MM.1S (cell line): ENCODE measurements at regions not wholly inside any gene's neighbourhood (a gene's known extent, or its start where the extent isn't known, plus 50 kb on each side); places are given as distances from the start of the nearest gene placed in this dataset.

Source experiments
- DNase-seq: peaks from one replicate; pipeline ENCODE4 v3.0.0-alpha.2; 2015
- H2AFZ ChIP-seq: fragments of 300-600 bp; sonication (generic); 2 replicates; pipeline ENCODE4 v1.6.0; 2016; ENCODE audit warnings: antibody characterized with exemption, low read length
- H3F3A ChIP-seq: fragments of 300-600 bp; sonication (generic); 2 replicates; pipeline ENCODE4 v1.6.1; 2016; ENCODE audit warnings: mild to moderate bottlenecking, antibody characterized with exemption, low read length, moderate library complexity, mixed read lengths; ENCODE audit not compliant: insufficient read depth
- H3K27ac ChIP-seq: fragments of 300-600 bp; sonication (generic); 2 replicates; pipeline ENCODE4 v1.5.1; 2016; ENCODE audit warnings: mild to moderate bottlenecking, low read length
- H3K27me3 ChIP-seq: fragments of 300-600 bp; sonication (generic); replicated peaks from 2 replicates; pipeline ENCODE4 v1.6.0; 2016; ENCODE audit warnings: low read length; ENCODE audit not compliant: insufficient read depth
- H3K36me3 ChIP-seq: fragments of 300-600 bp; sonication (generic); replicated peaks from 2 replicates; pipeline ENCODE4 v1.6.1; 2016; ENCODE audit warnings: mild to moderate bottlenecking, low read length, mixed read lengths; ENCODE audit not compliant: insufficient read depth
- H3K4me1 ChIP-seq: fragments of 300-600 bp; sonication (generic); 2 replicates; pipeline ENCODE4 v1.6.1; 2016; ENCODE audit warnings: low read length, mixed read lengths
- H3K4me2 ChIP-seq: fragments of 300-600 bp; sonication (generic); 2 replicates; pipeline ENCODE4 v1.6.0; 2016; ENCODE audit warnings: low read depth, low read length
- H3K4me3 ChIP-seq: fragments of 300-600 bp; sonication (generic); 2 replicates; pipeline ENCODE4 v1.5.1; 2016; ENCODE audit warnings: low read length, mixed read lengths
- H3K79me2 ChIP-seq: fragments of 300-600 bp; sonication (generic); 2 replicates; pipeline ENCODE4 v1.6.1; 2016; ENCODE audit warnings: mixed run types, low read length, mixed read lengths
- H3K9ac ChIP-seq: fragments of 300-600 bp; sonication (generic); 2 replicates; pipeline ENCODE4 v1.6.1; 2016; ENCODE audit warnings: low read length, mixed read lengths
- H3K9me2 ChIP-seq: fragments of 300-600 bp; sonication (generic); replicated peaks from 2 replicates; pipeline ENCODE4 v1.6.1; 2016; ENCODE audit warnings: mild to moderate bottlenecking, low read length, mixed read lengths; ENCODE audit not compliant: insufficient read depth
- H3K9me3 ChIP-seq: fragments of 300-600 bp; sonication (generic); replicated peaks from 2 replicates; pipeline ENCODE4 v1.6.1; 2016; ENCODE audit warnings: mild to moderate bottlenecking, low read length, mixed read lengths; ENCODE audit not compliant: insufficient read depth
- H4K20me1 ChIP-seq: fragments of 300-600 bp; sonication (generic); 2 replicates; pipeline ENCODE4 v1.6.1; 2016; ENCODE audit warnings: mild to moderate bottlenecking, low read length, moderate library complexity, mixed read lengths; ENCODE audit not compliant: insufficient read depth
- CTCF ChIP-seq: fragments of 300-600 bp; sonication (generic); IDR thresholded peaks from 2 replicates; pipeline ENCODE4 v1.5.1; 2016; ENCODE audit warnings: antibody characterized with exemption, low read length, mixed read lengths
- EZH2 ChIP-seq: fragments of 300-600 bp; sonication (generic); optimal IDR thresholded peaks from 2 replicates; pipeline ENCODE3; 2017; ENCODE audit warnings: low read depth, mild to moderate bottlenecking, antibody characterized with exemption, low read length, mixed read lengths
- EZH2phosphoT487 ChIP-seq: fragments of 300-600 bp; sonication (generic); IDR thresholded peaks from 2 replicates; pipeline ENCODE4 v1.6.1; 2018; ENCODE audit warnings: antibody characterized with exemption, low read length

GRCh38 chr7:65731129-65731528 is 141.7 kb upstream of the VKORC1L1 start:
- no peaks in the 10 kb centered on the region for H3F3A ChIP-seq
- no peaks in the 10 kb centered on the region for H3K36me3 ChIP-seq
- TF ChIP-seq CTCF = no peak
- no peak for TF ChIP-seq EZH2phosphoT487
- no peak for TF ChIP-seq EZH2
- no peak overlapping the region for H3K9ac ChIP-seq
- no peaks in the 10 kb centered on the region for H3K27me3 ChIP-seq
- no peak overlapping the region for H2AFZ ChIP-seq
- H3K4me1 ChIP-seq = no peaks in the 10 kb centered on the region
- H3K4me3 ChIP-seq = no peak overlapping the region
- H3K9me2 ChIP-seq = no peaks in the 10 kb centered on the region
- H3K9me3 ChIP-seq = no peaks in the 10 kb centered on the region
- H3K27ac ChIP-seq = no peak overlapping the region
- H3K79me2 ChIP-seq = no peaks in the 10 kb centered on the region
- H3K4me2 ChIP-seq = no peak overlapping the region
- no peaks in the 10 kb centered on the region for H4K20me1 ChIP-seq
- DNase-seq = no peak

DNA sequence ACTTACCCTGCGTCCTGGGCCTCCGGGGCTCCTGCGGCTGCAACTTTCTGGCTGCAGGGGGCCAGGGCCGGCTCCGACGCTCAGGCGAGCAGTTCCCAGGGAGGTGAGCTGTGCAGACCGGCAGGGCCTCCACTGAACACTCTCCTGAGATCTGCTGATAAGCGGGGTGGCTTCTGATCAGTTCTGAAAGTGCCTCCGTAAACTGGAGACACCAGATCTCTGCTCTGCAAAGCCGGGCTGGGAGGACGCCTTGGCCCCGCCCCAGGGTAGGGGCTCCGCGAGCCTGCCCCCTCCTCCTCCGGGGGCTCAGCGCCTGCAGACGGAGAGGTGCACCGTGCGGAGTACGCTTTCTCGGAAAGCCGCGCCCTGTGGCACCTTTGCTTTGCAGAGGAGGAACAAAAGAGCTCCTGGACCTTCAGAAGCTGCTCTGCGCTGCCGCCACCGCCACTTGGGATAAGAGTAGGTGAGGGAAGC is 141.3 kb upstream of the VKORC1L1 start:
- Histone ChIP-seq H3K36me3 (no peaks in the 10 kb centered on the region), H3K9me2 (no peaks in the 10 kb centered on the region), H3K79me2 (no peaks in the 10 kb centered on the region), H2AFZ (no peak overlapping the region), H3K27ac (no peak overlapping the region), H3K4me2 (no peak overlapping the region), H3K4me3 (no peak overlapping the region), H3K9ac (no peak overlapping the region), H4K20me1 (no peaks in the 10 kb centered on the region), H3K9me3 (no peaks in the 10 kb centered on the region), H3K27me3 (no peaks in the 10 kb centered on the region), H3K4me1 (no peaks in the 10 kb centered on the region), H3F3A (no peaks in the 10 kb centered on the region)
- no peak for DNase-seq
- TF ChIP-seq CTCF (no peak), EZH2 (no peak), EZH2phosphoT487 (no peak)

DNA sequence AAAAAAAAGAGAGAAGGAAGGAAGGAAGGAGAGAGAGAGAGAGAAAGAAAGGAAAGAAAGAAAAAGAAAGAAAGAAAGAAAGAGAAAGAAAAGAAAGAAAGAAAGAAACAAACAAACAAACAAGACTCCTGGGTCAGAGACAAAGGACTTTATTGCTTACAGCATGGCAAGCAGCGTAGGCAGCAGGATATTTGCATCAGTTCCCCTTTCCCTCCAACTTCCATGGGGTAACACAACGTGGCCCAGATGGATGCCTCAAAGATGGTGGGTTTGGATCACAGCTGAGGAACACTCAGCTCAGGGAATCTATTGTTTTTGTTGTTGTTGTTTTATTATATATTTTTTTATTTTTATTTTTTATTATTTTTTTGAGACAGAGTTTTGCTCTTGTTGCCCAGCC is 128.5 kb upstream of the VKORC1L1 start:
- Histone ChIP-seq H3K4me1 (no peaks in the 10 kb centered on the region), H4K20me1 (no peaks in the 10 kb centered on the region), H3K4me3 (no peak overlapping the region), H3K4me2 (no peak overlapping the region), H3K27ac (no peak overlapping the region), H3K36me3 (no peaks in the 10 kb centered on the region), H3K79me2 (peaks cover 5% of the 10 kb centered on the region), H3F3A (no peaks in the 10 kb centered on the region), H3K9me3 (no peaks in the 10 kb centered on the region), H3K9ac (no peak overlapping the region), H3K27me3 (no peaks in the 10 kb centered on the region), H3K9me2 (no peaks in the 10 kb centered on the region), H2AFZ (no peak overlapping the region)
- no peak for DNase-seq
- TF ChIP-seq EZH2phosphoT487 (no peak), EZH2 (no peak), CTCF (no peak)

- H3K4me2 ChIP-seq = no peak overlapping the region
- TF ChIP-seq EZH2phosphoT487 (no peak), EZH2 (no peak), CTCF (no peak)
- no peaks in the 10 kb centered on the region for H3K9me3 ChIP-seq
- H3K79me2 ChIP-seq = peaks cover 23% of the 10 kb centered on the region
- H3K9ac ChIP-seq = no peak overlapping the region
- H4K20me1 ChIP-seq = no peaks in the 10 kb centered on the region
- H3K27ac ChIP-seq = no peak overlapping the region
- no peaks in the 10 kb centered on the region for H3K9me2 ChIP-seq
- 0 out of 2 replicates have a peak, but pooled peaks cover 6% of the 10 kb centered on the region for H3K4me1 ChIP-seq
- DNase-seq = no peak
- no peak overlapping the region for H3K4me3 ChIP-seq
- H3K27me3 ChIP-seq = no peaks in the 10 kb centered on the region
- H3F3A ChIP-seq = no peaks in the 10 kb centered on the region
- H3K36me3 ChIP-seq = no peaks in the 10 kb centered on the region
- no peak overlapping the region for H2AFZ ChIP-seq
Observed at GRCh38 chr7:65746398-65746669, 126.5 kb upstream of the VKORC1L1 start.
